HCT116 (cell line): ENCODE measurements at regions not wholly inside any gene's neighbourhood (a gene's known extent, or its start where the extent isn't known, plus 50 kb on each side); places are given as distances from the start of the nearest gene placed in this dataset.

Source experiments
- ATAC-seq: fragments of 200-7000 bp; cut with Tn5 transposase; 2 replicates; pipeline ENCODE4 v1.9.1; 2020; ENCODE audit warnings: mild to moderate bottlenecking, moderate library complexity
- BruUV-seq: library from RNA; stranded (reverse); fragments of 400-500 nt; replicated peaks from 2 replicates; lab custom pipeline; 2021; lab: Mats Ljungman, UMichigan
- CTCF ChIA-PET: fragments of 300-600 bp; sonication (Branson Sonifier 250); formaldehyde crosslinking; loops from one replicate; lab custom pipeline; 2021; ENCODE audit warnings: antibody characterized with exemption; lab: Charles Lee
- POLR2A ChIA-PET: fragments of 300-600, 350-600 bp; sonication (Branson Sonifier 250); formaldehyde crosslinking; loops from one replicate; lab custom pipeline; 2021; ENCODE audit warnings: antibody characterized with exemption; lab: Charles Lee
- RAD21 ChIA-PET, 2 experiments: fragments of 300-600 bp; sonication (Branson Sonifier 250); formaldehyde crosslinking; loops; one replicate each; lab custom pipeline; 2023; ENCODE audit warnings: low total read pairs in 2 of 2; ENCODE audit not compliant: uncharacterized antibody in 2 of 2, unreplicated experiment in 2 of 2, low non-redundant PET in 1 of 2; lab: Charles Lee
- DNase-seq: peaks from one replicate; pipeline ENCODE4 v3.0.0-alpha.2; 2010; ENCODE audit warnings: low read depth, low spot score
- H2AFZ ChIP-seq: fragments of 200-600 bp; shearing (Covaris generic), sonication (generic); 2 replicates; pipeline ENCODE4 v1.6.1; 2017; ENCODE audit warnings: low read depth, mixed run types, mixed read lengths, antibody characterized with exemption, low read length; ENCODE audit not compliant: poor library complexity, severe bottlenecking
- H3K27ac ChIP-seq: 2 replicates; pipeline ENCODE4 v1.5.1; 2012; ENCODE audit warnings: low read depth, low read length
- H3K27me3 ChIP-seq: fragments of 200-600 bp; sonication (generic); 2 replicates; pipeline ENCODE4 v1.6.1; 2016; ENCODE audit warnings: mixed run types, low read length, mixed read lengths; ENCODE audit not compliant: insufficient read depth
- H3K36me3 ChIP-seq, 2 experiments: fragments of 200-500 bp in 1 of 2; fragments of 200-600 bp in 1 of 2; sonication (Bioruptor generic) in 1 of 2; sonication (generic) in 1 of 2; 2 replicates each; pipeline versions ENCODE4 v1.5.1 to v1.6.1; 2014 to 2016; ENCODE audit warnings: low read length in 2 of 2, inconsistent platforms in 1 of 2, mixed read lengths in 1 of 2, mixed run types in 1 of 2; ENCODE audit not compliant: insufficient read depth in 2 of 2, control insufficient read depth in 1 of 2
- H3K4me1 ChIP-seq, 2 experiments: fragments of 200-600 bp in 1 of 2; sonication (generic) in 1 of 2; 2 replicates each; pipeline versions ENCODE4 v1.5.1 to v1.6.1; 2012 to 2017; ENCODE audit warnings: low read length in 2 of 2, inconsistent platforms in 1 of 2, mild to moderate bottlenecking in 1 of 2, mixed read lengths in 1 of 2, mixed run types in 1 of 2, moderate library complexity in 1 of 2; ENCODE audit not compliant: insufficient read depth in 2 of 2, control insufficient read depth in 1 of 2
- H3K4me2 ChIP-seq: fragments of 200-600 bp; sonication (generic); 2 replicates; pipeline ENCODE4 v1.6.1; 2017; ENCODE audit warnings: mixed run types, low read length, mixed read lengths
- H3K4me3 ChIP-seq, 2 experiments: fragments of 200-600 bp in 1 of 2; sonication (generic) in 1 of 2; replicated peaks in 1 of 2; 2 replicates each; pipeline ENCODE4 v1.5.1; 2011 to 2016; ENCODE audit warnings: low read length in 2 of 2, control low read depth in 1 of 2, low read depth in 1 of 2, mild to moderate bottlenecking in 1 of 2, mixed read lengths in 1 of 2, mixed run types in 1 of 2
- H3K79me2 ChIP-seq: fragments of 200-600 bp; sonication (generic); 2 replicates; pipeline ENCODE4 v1.6.1; 2017; ENCODE audit warnings: mild to moderate bottlenecking, mixed run types, low read length, moderate library complexity, mixed read lengths; ENCODE audit not compliant: insufficient read depth
- H3K9ac ChIP-seq: fragments of 200-600 bp; sonication (generic); 2 replicates; pipeline ENCODE4 v1.6.1; 2016; ENCODE audit warnings: low read length, mixed read lengths
- H3K9me2 ChIP-seq: fragments of 200-600 bp; sonication (generic), shearing (Covaris generic); 2 replicates; pipeline ENCODE4 v1.6.1; 2017; ENCODE audit warnings: mixed run types, mild to moderate bottlenecking, moderate library complexity; ENCODE audit not compliant: insufficient read depth
- H3K9me3 ChIP-seq, 2 experiments: fragments of 200-500 bp in 1 of 2; fragments of 200-600 bp in 1 of 2; sonication (Bioruptor generic) in 1 of 2; sonication (generic) in 1 of 2; 2 replicates each; pipeline ENCODE4 v1.6.1; 2014 to 2017; ENCODE audit warnings: low read length in 2 of 2, mixed read lengths in 2 of 2, inconsistent platforms in 1 of 2, low read depth in 1 of 2, mild to moderate bottlenecking in 1 of 2, mixed run types in 1 of 2, moderate library complexity in 1 of 2; ENCODE audit not compliant: control insufficient read depth in 1 of 2, insufficient read depth in 1 of 2
- H4K20me1 ChIP-seq: fragments of 200-600 bp; sonication (generic), shearing (Covaris generic); 2 replicates; pipeline ENCODE4 v1.6.1; 2017; ENCODE audit warnings: mixed run types, mild to moderate bottlenecking, moderate library complexity; ENCODE audit not compliant: insufficient read depth
- ATF3 ChIP-seq: IDR thresholded peaks from 2 replicates; pipeline ENCODE4 v1.6.1; 2012
- CBX3 ChIP-seq: IDR thresholded peaks from 2 replicates; pipeline ENCODE4 v1.6.1; 2012; ENCODE audit warnings: low read depth
- CEBPB ChIP-seq: IDR thresholded peaks from 2 replicates; pipeline ENCODE4 v1.6.1; 2012; ENCODE audit warnings: low read depth
- CTCF ChIP-seq, 3 experiments: fragments of 200-600 bp in 1 of 3; sonication (generic) in 1 of 3; IDR thresholded peaks in 2 of 3; conservative IDR thresholded peaks in 1 of 3; 2 replicates each; pipeline ENCODE4 v1.5.1; 2012 to 2017; ENCODE audit warnings: low read depth in 2 of 3, low read length in 2 of 3, antibody characterized with exemption in 1 of 3, borderline replicate concordance in 1 of 3, control low read depth in 1 of 3, mild to moderate bottlenecking in 1 of 3, mixed read lengths in 1 of 3, mixed run types in 1 of 3, moderate library complexity in 1 of 3; ENCODE audit not compliant: insufficient read depth in 1 of 3
- ELF1 ChIP-seq: IDR thresholded peaks from 2 replicates; pipeline ENCODE4 v1.6.1; 2012; ENCODE audit warnings: low read depth, borderline replicate concordance
- FOSL1 ChIP-seq: IDR thresholded peaks from 2 replicates; pipeline ENCODE4 v1.6.1; 2012; ENCODE audit warnings: low read depth
- JUND ChIP-seq: IDR thresholded peaks from 2 replicates; pipeline ENCODE4 v1.6.1; 2012
- MAX ChIP-seq: IDR thresholded peaks from 2 replicates; pipeline ENCODE4 v1.6.1; 2012
- POLR2A ChIP-seq: IDR thresholded peaks from 2 replicates; pipeline ENCODE4 v1.7.0; 2011; ENCODE audit warnings: borderline replicate concordance; ENCODE audit not compliant: insufficient read depth, insufficient read length; ENCODE audit errors: extremely low read depth
- POLR2AphosphoS5 ChIP-seq: IDR thresholded peaks from 2 replicates; pipeline ENCODE4 v1.6.1; 2011; ENCODE audit warnings: mild to moderate bottlenecking, low read depth, low read length, moderate library complexity
- RAD21 ChIP-seq: IDR thresholded peaks from 2 replicates; pipeline ENCODE4 v1.6.1; 2012; ENCODE audit warnings: low read depth, mild to moderate bottlenecking
- SP1 ChIP-seq: IDR thresholded peaks from 2 replicates; pipeline ENCODE4 v1.6.1; 2012; ENCODE audit warnings: low read depth
- SRF ChIP-seq: IDR thresholded peaks from 2 replicates; pipeline ENCODE4 v1.6.1; 2012; ENCODE audit warnings: low read depth
- ZBTB33 ChIP-seq: IDR thresholded peaks from 2 replicates; pipeline ENCODE4 v1.6.1; 2011; ENCODE audit warnings: mild to moderate bottlenecking, low read length, moderate library complexity; ENCODE audit not compliant: insufficient replicate concordance; ENCODE audit errors: extremely low read depth
- ZFX ChIP-seq: fragments of 450-650 bp; IDR thresholded peaks from 2 replicates; pipeline ENCODE4 v1.6.1; 2017
- ZNF274 ChIP-seq: fragments of 200-500 bp; sonication (Bioruptor generic); IDR thresholded peaks from 2 replicates; pipeline ENCODE4 v1.6.1; 2014; ENCODE audit warnings: mild to moderate bottlenecking, low read depth, low read length, inconsistent platforms
- intact Hi-C: fragments of 100-400 bp; cut with micrococcal nuclease; formaldehyde crosslinking; loops from 2 replicates; pipeline ENCODE4 v1.10.0; 2022

- Histone ChIP-seq H3K79me2 (no peaks in the 10 kb centered on the region), H3K4me2 (no peak overlapping the region), H3K4me1 (no peaks in the 10 kb centered on the region), H3K27me3 (no peaks in the 10 kb centered on the region), H3K9ac (no peak overlapping the region), H2AFZ (no peak overlapping the region), H4K20me1 (no peaks in the 10 kb centered on the region), H3K36me3 (no peaks in the 10 kb centered on the region), H3K27ac (no peak overlapping the region), H3K9me2 (0 out of 2 replicates have a peak, but pooled peaks cover 4% of the 10 kb centered on the region), H3K4me3 (no peak overlapping the region), H3K9me3 (no peaks in the 10 kb centered on the region)
- no TSS peak for BruUV-seq
- DNase-seq (no peak), ATAC-seq (no peak)
- CTCF ChIA-PET, result no interaction called here
- RAD21 ChIA-PET, result no interaction called here
- POLR2A ChIA-PET, result no interaction called here
- intact Hi-C loops, result no loop called here
- no peak for TF ChIP-seq CEBPB
- no peak for TF ChIP-seq CBX3
- no peak for TF ChIP-seq MAX
- no peak for TF ChIP-seq FOSL1
- TF ChIP-seq POLR2A, result no peak
- no peak for TF ChIP-seq ATF3
- TF ChIP-seq JUND, result no peak
- no peak for TF ChIP-seq SRF
Measured at GRCh38 chr6:16901782-16902181, 140.5 kb upstream of the ATXN1 start.

GRCh38 chr6:16901306-16901705 is 140.0 kb upstream of the ATXN1 start:
- CTCF ChIA-PET, result no interaction called here

More at GRCh38 chr6:16901306-16901705, 140.0 kb upstream of the ATXN1 start:
- H2AFZ ChIP-seq, result no peak overlapping the region
- no peak for DNase-seq
- no peak overlapping the region for H3K27ac ChIP-seq
- no peaks in the 10 kb centered on the region for H3K36me3 ChIP-seq
- H3K79me2 ChIP-seq, result no peaks in the 10 kb centered on the region
- no peaks in the 10 kb centered on the region for H3K9me3 ChIP-seq
- H3K9me2 ChIP-seq, result 0 out of 2 replicates have a peak, but pooled peaks cover 4% of the 10 kb centered on the region
- no peak overlapping the region for H3K4me2 ChIP-seq
- BruUV-seq, result no TSS peak
- no peak overlapping the region for H3K4me3 ChIP-seq
- H3K4me1 ChIP-seq, result no peaks in the 10 kb centered on the region
- no peaks in the 10 kb centered on the region for H3K27me3 ChIP-seq
- no peak for ATAC-seq
- H4K20me1 ChIP-seq, result no peaks in the 10 kb centered on the region
- TF ChIP-seq CBX3, result no peak
- TF ChIP-seq ELF1, result no peak
- TF ChIP-seq POLR2AphosphoS5, result no peak
- no peak for TF ChIP-seq RAD21
- TF ChIP-seq ATF3, result no peak
- TF ChIP-seq ZBTB33, result no peak
- no peak for TF ChIP-seq CEBPB
- TF ChIP-seq FOSL1, result no peak
- no peak for TF ChIP-seq SRF
- TF ChIP-seq ZFX, result no peak
- TF ChIP-seq ZNF274, result no peak
- no peak for TF ChIP-seq CTCF (IDR thresholded peaks at IDR 0.05 in 2 of 3, conservative IDR thresholded peaks at IDR 0.05 in 1 of 3; ENCODE audit: borderline replicate concordance in 1 of 3, insufficient read depth in 1 of 3, low read depth in 2 of 3, low read length in 2 of 3)
- TF ChIP-seq POLR2A, result no peak
- no peak for TF ChIP-seq SP1
- TF ChIP-seq, all 23 proteins: peak for 0
- H3K9ac ChIP-seq, result no peak overlapping the region
- ChIA-PET POLR2A (no interaction called here), RAD21 (no interaction called here)
- intact Hi-C loops, result no loop called here
